AG04449 (cell line): ENCODE measurements at regions not wholly inside any gene's neighbourhood (a gene's known extent, or its start where the extent isn't known, plus 50 kb on each side); places are given as distances from the start of the nearest gene placed in this dataset.

Experiments
- CTCF ChIA-PET: fragments of 350-600 bp; formaldehyde crosslinking; extraction: SDS; loops from one replicate; lab custom pipeline; 2021; ENCODE audit warnings: antibody characterized with exemption; lab: Yijun Ruan, JAX
- POLR2A ChIA-PET: fragments of 400-600, 350-600 bp; formaldehyde crosslinking; extraction: SDS; loops from one replicate; lab custom pipeline; 2020; ENCODE audit warnings: antibody characterized with exemption, inconsistent platforms; lab: Yijun Ruan, JAX
- DNase-seq: peaks from one replicate; pipeline ENCODE4 v3.0.0-alpha.2; 2010; ENCODE audit warnings: low read depth, low spot score
- H3K4me3 ChIP-seq: 2 replicates; pipeline ENCODE4 v1.5.1; 2011; ENCODE audit warnings: low read depth, mild to moderate bottlenecking, control low read depth, low read length
- CTCF ChIP-seq: IDR thresholded peaks from one replicate; pipeline ENCODE4 v1.5.1; 2011; ENCODE audit warnings: mild to moderate bottlenecking, moderate library complexity, low read length, control low read depth, inconsistent platforms; ENCODE audit not compliant: insufficient read depth; ENCODE audit errors: missing control alignments

DNA sequence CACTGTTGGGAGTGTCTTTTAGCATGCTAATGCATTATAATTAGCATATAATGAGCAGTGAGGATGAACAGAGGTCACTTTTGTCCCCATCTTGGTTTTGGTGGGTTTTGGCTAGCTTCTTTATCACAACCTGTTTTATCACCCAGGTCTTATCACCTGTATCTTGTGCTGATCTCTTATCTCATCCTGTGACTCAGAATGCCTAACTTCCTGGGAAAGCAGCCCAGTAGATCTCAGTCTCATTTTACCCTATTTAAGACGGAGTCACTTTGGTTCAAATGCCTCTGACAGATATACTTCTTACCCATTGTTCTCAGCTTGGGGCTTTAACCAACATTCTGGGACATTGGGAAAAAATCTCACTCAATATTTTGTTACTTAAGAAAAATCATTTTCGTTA lies 348.7 kb downstream of the PBX1 start:
- DNase-seq: no peak
- TF ChIP-seq CTCF: no peak
- no peak overlapping the region for H3K4me3 ChIP-seq
- ChIA-PET CTCF (no interaction called here), POLR2A (no interaction called here)

DNA sequence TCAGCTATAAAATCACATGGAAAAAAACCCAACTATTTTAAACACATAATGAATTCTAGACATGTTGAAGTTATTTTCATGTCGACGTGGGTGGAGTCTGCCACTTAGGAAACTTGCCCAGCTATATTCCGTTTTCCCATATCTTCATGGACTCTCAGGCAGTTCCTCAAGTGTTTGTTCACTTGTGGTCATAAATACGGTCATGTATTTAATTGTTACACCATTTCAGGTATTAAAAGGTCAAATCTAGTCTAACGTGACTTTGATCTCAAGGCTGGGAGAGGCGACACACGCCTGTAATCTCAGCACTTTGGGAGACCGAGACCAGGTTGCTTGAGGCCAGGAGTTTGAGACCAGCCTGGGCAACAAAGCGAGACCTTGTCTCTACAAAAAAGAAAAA lies 346.9 kb downstream of the PBX1 start:
- CTCF ChIA-PET: no interaction called here
- no peak overlapping the region for H3K4me3 ChIP-seq
- no peak for TF ChIP-seq CTCF
- POLR2A ChIA-PET: no interaction called here
- DNase-seq: no peak

DNA sequence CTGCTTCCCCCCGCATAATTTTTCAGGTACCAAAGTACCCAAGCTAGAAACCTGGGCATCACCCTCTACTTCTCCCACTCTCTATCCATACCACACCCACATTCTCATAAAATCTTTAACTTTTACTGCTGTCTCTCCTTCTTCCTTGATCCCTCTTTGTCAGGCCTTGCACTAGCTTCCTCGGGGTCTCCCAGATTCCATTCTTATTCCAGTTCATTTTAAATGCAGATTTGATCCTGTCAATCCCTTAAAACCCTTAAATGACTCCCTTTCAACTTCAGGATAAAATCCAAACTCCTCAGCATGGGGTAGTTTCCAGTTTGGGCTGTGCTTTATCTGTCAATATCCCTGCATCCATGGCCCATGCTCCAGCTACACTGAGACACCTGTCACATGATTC lies 343.5 kb downstream of the PBX1 start:
- ChIA-PET CTCF (no interaction called here), POLR2A (no interaction called here)
- H3K4me3 ChIP-seq: no peak overlapping the region
- no peak for DNase-seq
- TF ChIP-seq CTCF: no peak
